NCI-H524 (cell line): ENCODE measurements at regions not wholly inside any gene's neighbourhood (a gene's known extent, or its start where the extent isn't known, plus 50 kb on each side); places are given as distances from the start of the nearest gene placed in this dataset.
A peak's percentile ranks its signal among the peaks of the same experiment; 100 is the strongest.
"Not testable (repeated sequence)": the region's sequence is repeated elsewhere in the genome, so short reads cannot be mapped to it uniquely, and the experiment has no call there.

ENCODE experiments used
- DNase-seq, 2 experiments: peaks; one replicate each; lab custom pipeline; 2025; lab: John Stamatoyannopoulos, UW

GRCh38 chr15:29511663-29512062 lies 242.0 kb upstream of the NSMCE3 start:
- DNase-seq: no peak

DNA sequence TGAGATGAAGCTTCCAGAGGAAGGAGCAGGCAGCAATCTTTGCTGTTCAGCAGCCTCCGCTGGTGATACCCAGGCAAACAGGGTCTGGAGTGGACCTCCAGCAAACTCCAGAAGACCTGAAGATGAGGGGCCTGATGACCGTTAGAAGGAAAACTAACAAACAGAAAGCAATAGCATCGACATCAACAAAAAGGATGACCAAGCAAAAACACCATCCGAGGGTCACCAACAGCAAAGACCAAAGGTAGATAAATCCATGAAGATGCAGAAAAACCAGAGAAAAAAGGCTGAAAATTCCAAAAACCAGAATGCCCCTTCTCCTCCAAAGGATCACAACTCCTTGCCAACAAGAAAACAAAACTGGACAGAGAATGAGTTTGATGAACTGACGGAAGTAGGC lies 235.9 kb upstream of the NSMCE3 start:
- DNase-seq: not testable (repeated sequence)

GRCh38 chr15:29490747-29491471 lies 221.3 kb upstream of the NSMCE3 start:
- no peak for DNase-seq

DNA sequence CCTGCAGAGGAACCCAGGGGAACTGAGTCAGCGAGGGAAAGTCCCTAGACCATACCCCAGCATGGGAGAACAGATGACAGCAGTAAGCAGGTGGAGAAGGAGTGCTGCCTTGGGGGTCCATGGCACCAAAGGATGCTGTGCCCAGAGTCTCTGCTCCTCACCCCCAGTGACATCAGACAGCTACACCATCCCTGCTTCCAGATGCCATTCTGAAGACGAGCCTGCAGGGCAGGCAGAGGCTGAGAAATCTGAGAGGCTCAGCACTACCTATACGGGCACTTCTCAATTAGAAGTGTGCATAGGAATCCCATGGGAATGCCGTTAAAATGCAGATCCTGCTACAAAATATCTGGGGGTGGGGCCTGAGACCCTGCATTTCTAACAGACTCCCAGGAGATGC lies 211.3 kb upstream of the NSMCE3 start:
- DNase-seq: no peak

GRCh38 chr15:29480278-29480677 lies 210.7 kb upstream of the NSMCE3 start:
- no peak for DNase-seq

DNA sequence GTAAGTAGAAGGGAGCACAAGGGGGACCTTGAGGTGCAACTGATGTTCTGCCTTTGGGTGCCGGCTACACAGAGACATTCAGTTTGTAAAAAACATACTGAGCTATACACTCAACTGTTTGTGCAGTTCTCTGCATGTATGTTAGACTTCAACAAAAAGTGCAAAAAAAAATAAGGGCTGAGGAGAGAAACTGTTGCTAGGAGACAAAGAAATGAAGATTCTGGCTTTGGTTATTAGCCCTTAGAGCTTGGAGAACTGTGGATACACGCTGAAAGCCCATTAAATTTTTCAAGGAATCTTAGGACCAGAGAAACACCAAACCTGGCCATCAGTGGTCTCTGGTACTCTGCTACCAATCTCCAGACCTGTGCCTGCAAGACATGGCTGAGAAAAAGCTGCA lies 207.6 kb upstream of the NSMCE3 start:
- DNase-seq: no peak

DNA sequence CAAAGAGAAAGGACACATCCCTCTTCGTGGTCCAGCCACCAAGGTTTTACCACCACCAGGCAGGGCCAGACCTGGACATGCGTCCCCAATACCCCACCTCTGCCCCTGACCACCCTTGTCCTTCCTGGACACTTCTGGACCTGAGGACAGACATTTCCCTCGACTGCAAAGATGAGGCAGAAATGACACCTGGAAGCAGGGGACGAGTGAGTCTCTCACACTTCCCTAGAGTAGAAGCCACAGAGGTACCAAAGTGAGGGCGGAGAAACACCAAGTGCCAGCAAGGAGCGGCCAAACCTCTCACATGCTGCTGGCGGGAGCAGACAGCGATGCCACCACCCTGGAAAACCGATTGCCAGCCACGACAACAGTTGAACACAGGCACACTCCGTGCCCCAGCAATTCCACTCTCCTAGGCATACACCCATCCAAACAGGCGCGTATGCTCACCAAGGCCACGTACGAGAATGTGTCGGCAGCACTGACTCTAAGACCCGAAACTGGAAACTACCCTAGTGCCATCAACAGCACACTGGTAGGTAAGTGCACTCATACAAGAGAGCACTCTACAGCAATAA lies 207.0 kb upstream of the NSMCE3 start:
- no peak for DNase-seq

GRCh38 chr15:29475096-29475495 lies 205.5 kb upstream of the NSMCE3 start:
- DNase-seq: no peak

DNA sequence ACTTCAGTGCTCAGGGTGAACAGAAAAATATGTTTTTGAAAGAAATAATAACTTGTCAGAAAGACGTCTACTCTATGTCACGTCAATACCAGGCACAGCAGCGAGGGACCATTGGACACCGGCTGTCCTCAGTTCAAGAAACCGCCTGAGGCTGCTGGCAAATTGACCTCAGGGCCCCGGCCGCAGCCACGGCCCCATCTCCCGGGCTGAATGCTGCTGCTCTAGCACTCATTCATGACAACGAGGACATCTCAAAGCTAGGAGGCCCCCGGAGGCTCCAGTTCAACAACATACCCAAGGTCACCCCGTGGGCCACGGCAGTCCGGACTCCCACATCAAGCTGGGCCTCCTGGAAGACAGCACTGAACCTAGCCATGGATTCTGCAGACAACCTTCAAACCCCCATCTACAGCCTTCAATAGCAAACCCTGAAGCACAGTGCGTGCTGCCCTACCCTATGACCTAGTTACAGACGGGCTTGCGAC lies 204.0 kb upstream of the NSMCE3 start:
- DNase-seq: no peak

DNA sequence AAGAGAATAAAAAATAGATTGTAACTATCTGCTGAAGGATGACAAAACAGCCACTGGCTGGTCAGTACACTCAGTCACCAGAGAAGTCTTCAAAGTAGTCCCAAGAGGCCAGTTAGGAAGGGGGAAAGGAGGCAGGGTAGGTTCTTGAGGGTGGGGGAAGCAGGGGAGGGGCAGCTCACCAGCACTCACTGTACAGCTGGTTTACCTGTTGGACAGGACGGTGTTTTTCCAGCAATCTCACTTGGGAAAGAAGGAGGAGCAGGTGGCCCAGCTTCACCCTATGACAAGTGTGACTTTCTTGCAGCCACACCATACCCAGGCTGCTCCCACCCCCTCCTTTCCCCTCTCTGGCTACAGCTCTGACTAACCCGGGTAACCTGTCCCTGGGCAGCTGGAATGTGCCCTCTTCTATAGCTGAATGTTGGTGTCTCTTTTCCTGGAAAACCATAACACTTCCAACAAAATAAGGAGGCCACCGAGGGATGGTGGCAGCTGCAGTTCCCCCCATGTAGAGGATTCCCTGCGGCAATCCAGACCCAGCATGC lies 203.4 kb upstream of the NSMCE3 start:
- DNase-seq: no peak

DNA sequence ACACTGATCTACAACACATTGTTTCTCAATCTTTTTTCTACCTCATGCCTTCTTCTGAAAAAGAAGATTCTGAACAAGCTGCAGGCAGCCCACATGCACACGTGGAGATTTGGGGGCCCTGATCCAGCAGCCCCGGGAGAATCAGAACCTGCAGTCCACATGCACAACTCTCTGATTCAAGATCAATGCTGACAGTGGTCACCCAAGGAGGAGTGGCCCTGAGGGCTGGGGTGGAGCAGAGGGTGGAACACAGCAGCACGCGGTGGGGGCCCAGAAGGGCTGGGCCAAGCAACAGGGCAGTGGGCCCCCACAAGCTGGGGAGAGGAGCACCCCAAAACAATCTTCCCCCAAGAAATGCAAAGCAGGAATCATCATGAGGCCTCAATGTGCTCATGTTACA lies 202.1 kb upstream of the NSMCE3 start:
- DNase-seq: no peak

DNA sequence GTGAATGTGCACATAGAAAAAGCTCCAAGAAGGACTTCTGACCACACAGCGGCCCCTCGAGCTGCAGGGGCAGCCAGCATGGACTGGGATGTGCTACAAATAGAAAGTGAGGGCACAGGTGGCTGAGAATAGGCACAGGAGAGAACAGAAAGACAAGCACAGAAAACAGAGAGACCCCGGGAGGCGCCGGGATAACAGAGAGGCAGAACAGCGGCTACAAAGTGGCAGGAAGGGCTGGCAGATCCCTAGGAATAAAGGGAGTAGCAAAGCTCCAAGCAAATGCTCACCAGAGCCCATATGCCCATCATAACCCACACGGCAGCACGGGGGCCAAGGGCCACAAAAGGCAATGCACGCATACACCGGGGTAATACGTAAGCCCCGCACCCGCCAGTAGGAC lies 201.7 kb upstream of the NSMCE3 start:
- no peak for DNase-seq

- DNase-seq: no peak
These were observed 201.2 kb upstream of the NSMCE3 start for GRCh38 chr15:29470794-29471193.

DNA sequence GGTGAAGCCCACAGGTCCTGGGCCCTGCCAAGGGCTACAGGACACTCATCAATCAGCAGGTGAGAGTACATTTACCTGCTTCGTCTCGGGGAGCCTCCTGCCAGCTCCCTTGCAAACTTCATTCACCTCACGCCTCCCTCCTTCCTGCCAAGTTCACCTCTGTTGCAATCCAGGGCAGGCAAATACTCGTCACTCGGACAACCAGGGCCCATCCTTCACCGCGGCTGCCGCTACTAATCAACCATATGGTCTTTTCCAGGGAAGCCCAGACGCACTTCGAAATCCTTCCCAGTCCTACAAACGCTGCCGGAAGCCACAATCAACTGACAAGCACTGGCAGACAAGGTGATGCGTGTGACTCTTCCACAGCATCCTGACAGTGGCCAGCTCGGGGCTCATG lies 200.7 kb upstream of the NSMCE3 start:
- peak; percentile 15 to 70 for DNase-seq

DNA sequence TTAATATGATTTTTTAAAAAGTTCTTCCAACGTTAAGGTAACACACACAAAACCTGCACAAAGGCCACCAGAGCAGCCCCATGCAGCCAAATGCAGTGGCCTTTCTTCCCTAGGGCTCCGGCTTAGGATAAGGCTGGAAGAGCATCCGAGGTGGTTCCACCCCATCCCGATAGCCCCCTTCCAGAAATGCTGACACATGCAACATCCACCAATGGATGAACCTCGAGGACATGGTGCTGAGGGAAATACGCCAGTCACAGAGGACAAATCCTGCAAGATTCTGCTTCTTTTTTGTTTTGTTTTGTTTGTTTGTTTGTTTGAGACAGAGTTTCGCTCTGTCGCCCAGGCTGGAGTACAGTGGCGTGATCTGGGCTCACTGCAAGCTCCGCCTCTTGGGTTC lies 199.3 kb upstream of the NSMCE3 start:
- DNase-seq: no peak

GRCh38 chr15:29467091-29467490 lies 197.5 kb upstream of the NSMCE3 start:
- DNase-seq: no peak

DNA sequence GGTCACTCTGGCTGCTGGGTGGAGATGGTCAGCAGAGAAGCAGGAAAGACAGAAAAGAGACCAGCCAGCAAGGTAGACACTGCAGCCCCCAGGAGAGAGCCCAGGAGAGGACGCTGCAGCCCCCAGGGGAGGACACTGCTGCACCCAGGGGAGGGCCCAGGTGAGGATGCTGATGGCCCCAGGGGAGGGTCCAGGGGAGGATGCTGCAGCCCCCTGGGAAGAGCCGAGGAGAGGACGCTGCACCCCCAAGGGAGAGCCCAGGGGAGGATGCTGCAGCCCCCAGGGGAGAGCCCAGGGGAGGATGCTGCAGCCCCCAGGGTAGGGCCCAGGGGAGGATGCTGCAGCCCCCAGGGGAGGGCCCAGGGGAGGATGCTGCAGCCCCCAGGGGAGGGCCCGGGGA lies 196.7 kb upstream of the NSMCE3 start:
- no peak for DNase-seq

GRCh38 chr15:29465816-29466215 lies 196.2 kb upstream of the NSMCE3 start:
- DNase-seq: no peak

DNA sequence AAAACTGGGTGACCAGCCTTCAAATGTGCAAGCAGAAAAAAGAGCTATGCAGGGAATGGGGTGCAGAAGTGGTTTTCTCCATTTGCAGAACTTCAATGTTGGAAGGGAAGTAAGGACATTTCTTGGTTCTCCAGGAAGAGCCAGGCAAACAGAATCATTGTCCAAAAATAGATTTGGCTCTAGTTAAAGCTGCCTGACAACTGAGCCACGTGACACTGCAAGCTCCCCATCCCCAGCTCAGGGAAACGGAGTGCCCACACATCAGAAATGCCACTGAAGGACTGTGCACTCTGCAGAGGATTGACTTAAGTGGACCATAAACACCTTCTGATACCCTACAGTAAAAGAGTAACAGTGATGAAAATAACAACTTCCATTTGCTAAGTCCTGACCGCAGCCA lies 195.6 kb upstream of the NSMCE3 start:
- DNase-seq: no peak

DNA sequence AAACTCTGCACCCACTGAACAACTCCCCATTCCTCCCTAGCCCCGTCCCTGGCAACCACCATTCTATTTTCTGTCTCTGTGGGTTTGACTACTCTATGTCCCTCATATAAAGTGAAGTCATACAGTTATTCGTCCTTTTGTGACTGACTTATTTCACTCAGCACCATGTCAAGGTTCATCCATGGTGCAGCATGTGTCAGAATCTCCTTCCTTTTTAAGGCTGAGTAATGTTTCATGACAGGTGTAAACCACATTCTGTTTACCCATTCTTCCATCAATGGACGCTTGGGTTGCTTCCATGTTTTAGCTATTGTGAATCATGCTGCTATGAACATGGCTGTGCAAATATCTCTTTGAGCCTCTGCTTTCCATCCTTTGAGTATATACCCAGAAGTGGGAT lies 192.3 kb upstream of the NSMCE3 start:
- no peak for DNase-seq

- DNase-seq: no peak
These were observed 188.7 kb upstream of the NSMCE3 start for GRCh38 chr15:29458361-29458760.

DNA sequence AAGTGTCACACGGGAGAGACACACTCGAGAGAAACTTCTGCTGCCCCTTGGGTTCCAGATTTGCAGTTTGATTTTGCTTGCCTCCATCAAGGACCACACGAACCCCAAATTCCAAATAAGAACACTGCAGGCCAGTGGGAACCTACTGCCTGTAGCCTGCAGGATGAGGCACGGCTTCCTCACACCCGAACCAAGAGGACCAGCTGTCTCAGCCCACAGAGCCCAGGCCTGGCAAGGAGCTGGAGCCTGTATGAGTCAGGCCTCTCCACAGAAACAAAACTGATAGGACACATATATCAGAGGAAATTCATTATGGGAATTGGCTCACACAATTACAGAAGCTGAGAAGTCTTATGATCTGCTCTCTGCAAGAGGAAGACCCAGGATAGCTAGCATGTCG lies 188.1 kb upstream of the NSMCE3 start:
- no peak for DNase-seq

GRCh38 chr15:29456964-29457363 lies 187.3 kb upstream of the NSMCE3 start:
- DNase-seq: no peak

DNA sequence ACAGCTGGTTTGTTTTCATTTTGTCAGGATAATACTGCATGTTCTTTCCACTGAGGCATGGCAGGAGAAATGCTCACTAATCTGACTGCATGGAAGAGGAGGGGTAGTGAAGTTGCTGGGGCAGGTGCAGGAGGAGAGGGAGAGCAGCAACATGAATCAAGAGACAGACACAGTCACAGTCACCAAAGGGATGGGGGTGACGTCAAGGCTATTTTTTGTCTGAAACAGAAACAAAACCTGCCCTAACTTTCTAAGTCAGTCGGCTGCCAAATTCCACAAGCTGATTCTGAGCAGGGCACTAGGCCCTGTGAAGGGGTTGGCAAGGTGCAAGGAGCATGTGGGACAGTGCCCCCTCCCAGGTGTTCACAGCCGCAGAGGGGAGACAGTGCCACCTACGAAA lies 186.6 kb upstream of the NSMCE3 start:
- DNase-seq: no peak
